Keratinocyte (primary cell): ENCODE measurements at regions not wholly inside any gene's neighbourhood (a gene's known extent, or its start where the extent isn't known, plus 50 kb on each side); places are given as distances from the start of the nearest gene placed in this dataset.

Experiments
- DNase-seq: peaks from one replicate; pipeline ENCODE4 v3.0.0-alpha.2; 2011; ENCODE audit warnings: low read depth, missing footprints, low spot score
- FAIRE-seq: peaks from 2 replicates; lab custom pipeline; 2011; peaks lifted over from hg19 to GRCh38; lab: Jason Lieb, UNC
- H2AFZ ChIP-seq: 2 replicates; pipeline ENCODE4 v1.6.0; 2012; ENCODE audit warnings: low read length, control low read depth, inconsistent platforms; ENCODE audit not compliant: control insufficient read depth
- H3K27ac ChIP-seq: 2 replicates; pipeline ENCODE4 v1.5.1; 2011; ENCODE audit warnings: low read length; ENCODE audit not compliant: control insufficient read depth, insufficient read depth
- H3K27me3 ChIP-seq: 3 replicates; pipeline ENCODE4 v1.6.0; 2011; ENCODE audit warnings: low read length; ENCODE audit not compliant: control insufficient read depth, insufficient read depth; ENCODE audit errors: extremely low read depth
- H3K36me3 ChIP-seq, 2 experiments: 2 replicates in 1 of 2; 3 replicates in 1 of 2; pipeline ENCODE4 v1.5.1; 2011; ENCODE audit warnings: low read length in 2 of 2, mild to moderate bottlenecking in 1 of 2; ENCODE audit not compliant: control insufficient read depth in 2 of 2, insufficient read depth in 2 of 2; ENCODE audit errors: extremely low read depth in 1 of 2
- H3K4me1 ChIP-seq: 3 replicates; pipeline ENCODE4 v1.5.1; 2011; ENCODE audit warnings: low read length; ENCODE audit not compliant: control insufficient read depth, insufficient read depth; ENCODE audit errors: extremely low read depth
- H3K4me2 ChIP-seq: 3 replicates; pipeline ENCODE4 v1.6.0; 2011; ENCODE audit warnings: low read depth, low read length; ENCODE audit not compliant: control insufficient read depth, insufficient read depth; ENCODE audit errors: extremely low read depth
- H3K4me3 ChIP-seq, 3 experiments: fragments of 200-600 bp in 1 of 3; sonication (generic) in 1 of 3; 2 replicates in 2 of 3; 3 replicates in 1 of 3; pipeline ENCODE4 v1.5.1; 2011 to 2016; ENCODE audit warnings: low read length in 3 of 3, mild to moderate bottlenecking in 3 of 3, control low read depth in 2 of 3, inconsistent platforms in 1 of 3, low read depth in 1 of 3, mixed read lengths in 1 of 3, mixed run types in 1 of 3, moderate library complexity in 1 of 3; ENCODE audit not compliant: control insufficient read depth in 2 of 3, insufficient read depth in 2 of 3; ENCODE audit errors: extremely low read depth in 1 of 3
- H3K79me2 ChIP-seq: 2 replicates; pipeline ENCODE4 v1.6.0; 2012; ENCODE audit warnings: low read length; ENCODE audit not compliant: control insufficient read depth, insufficient read depth
- H3K9ac ChIP-seq: 3 replicates; pipeline ENCODE4 v1.6.0; 2011; ENCODE audit warnings: low read length; ENCODE audit not compliant: control insufficient read depth, insufficient read depth; ENCODE audit errors: extremely low read depth
- H3K9me1 ChIP-seq: 3 replicates; pipeline ENCODE4 v1.6.0; 2011; ENCODE audit warnings: low read length; ENCODE audit not compliant: control insufficient read depth, insufficient read depth; ENCODE audit errors: extremely low read depth
- H3K9me3 ChIP-seq: 2 replicates; pipeline ENCODE4 v1.5.1; 2012; ENCODE audit warnings: low read depth, low read length; ENCODE audit not compliant: control insufficient read depth
- H4K20me1 ChIP-seq: 3 replicates; pipeline ENCODE4 v1.6.0; 2011; ENCODE audit warnings: low read length; ENCODE audit not compliant: control insufficient read depth, insufficient read depth; ENCODE audit errors: extremely low read depth
- EZH2 ChIP-seq: IDR thresholded peaks from one replicate; pipeline ENCODE4 v1.6.1; 2012; ENCODE audit warnings: inconsistent platforms, mild to moderate bottlenecking, low read length, moderate library complexity
- dilution Hi-C: fragments of 300-500 bp; cut with MboI; formaldehyde crosslinking; loops from one replicate; pipeline ENCODE4 v1.7.0; 2020; ENCODE audit warnings: low sequenced_read_pairs; ENCODE audit not compliant: extremely low pct_ligation_motif_present
- TF ChIP-seq, protein P1 (sequence below), 3 experiments: IDR thresholded peaks in 1 of 3; conservative IDR thresholded peaks in 1 of 3; optimal IDR thresholded peaks in 1 of 3; 2 replicates in 2 of 3; 3 replicates in 1 of 3; pipeline versions ENCODE3 to v1.5.1; 2011; ENCODE audit warnings: low read length in 3 of 3, mild to moderate bottlenecking in 3 of 3, moderate library complexity in 2 of 3, control low read depth in 1 of 3, inconsistent platforms in 1 of 3; ENCODE audit not compliant: insufficient read depth in 2 of 3; ENCODE audit errors: extremely low read depth in 1 of 3

DNA sequence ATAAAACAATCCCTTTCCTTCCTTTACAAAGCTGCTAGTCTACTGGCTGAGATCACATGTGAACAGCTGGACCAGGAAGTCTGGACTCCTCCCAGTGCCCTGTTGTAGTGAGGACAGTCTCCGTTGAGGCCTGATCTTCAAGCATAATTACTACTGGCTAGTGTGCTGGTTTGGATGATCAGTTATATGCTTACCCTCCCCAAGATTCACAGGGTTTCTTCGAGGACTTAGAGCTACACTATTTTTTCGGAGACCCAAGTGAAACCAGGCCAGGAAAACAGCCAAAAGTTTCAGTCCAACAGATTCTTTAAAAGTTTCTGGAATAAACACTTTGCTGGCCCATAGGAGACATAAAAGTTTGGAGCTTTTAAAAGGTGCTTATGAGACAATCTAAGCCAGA, 194.9 kb upstream of the CDH11 start:
- Histone ChIP-seq H3K4me2 (no peak overlapping the region), H3K9ac (no peak overlapping the region), H3K79me2 (no peaks in the 10 kb centered on the region), H3K36me3 (no peaks in the 10 kb centered on the region), H3K27ac (no peak overlapping the region), H3K4me1 (peaks cover 10% of the 10 kb centered on the region), H3K4me3 (no peak overlapping the region), H3K9me3 (no peaks in the 10 kb centered on the region), H3K27me3 (no peaks in the 10 kb centered on the region), H4K20me1 (no peaks in the 10 kb centered on the region), H2AFZ (no peak overlapping the region), H3K9me1 (no peaks in the 10 kb centered on the region)
- TF ChIP-seq, protein P1, sequence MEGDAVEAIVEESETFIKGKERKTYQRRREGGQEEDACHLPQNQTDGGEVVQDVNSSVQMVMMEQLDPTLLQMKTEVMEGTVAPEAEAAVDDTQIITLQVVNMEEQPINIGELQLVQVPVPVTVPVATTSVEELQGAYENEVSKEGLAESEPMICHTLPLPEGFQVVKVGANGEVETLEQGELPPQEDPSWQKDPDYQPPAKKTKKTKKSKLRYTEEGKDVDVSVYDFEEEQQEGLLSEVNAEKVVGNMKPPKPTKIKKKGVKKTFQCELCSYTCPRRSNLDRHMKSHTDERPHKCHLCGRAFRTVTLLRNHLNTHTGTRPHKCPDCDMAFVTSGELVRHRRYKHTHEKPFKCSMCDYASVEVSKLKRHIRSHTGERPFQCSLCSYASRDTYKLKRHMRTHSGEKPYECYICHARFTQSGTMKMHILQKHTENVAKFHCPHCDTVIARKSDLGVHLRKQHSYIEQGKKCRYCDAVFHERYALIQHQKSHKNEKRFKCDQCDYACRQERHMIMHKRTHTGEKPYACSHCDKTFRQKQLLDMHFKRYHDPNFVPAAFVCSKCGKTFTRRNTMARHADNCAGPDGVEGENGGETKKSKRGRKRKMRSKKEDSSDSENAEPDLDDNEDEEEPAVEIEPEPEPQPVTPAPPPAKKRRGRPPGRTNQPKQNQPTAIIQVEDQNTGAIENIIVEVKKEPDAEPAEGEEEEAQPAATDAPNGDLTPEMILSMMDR (optimal IDR thresholded peaks at IDR 0.05 in 1 of 3, IDR thresholded peaks at IDR 0.05 in 1 of 3, conservative IDR thresholded peaks at IDR 0.05 in 1 of 3; ENCODE audit: extremely low read depth in 1 of 3, insufficient read depth in 2 of 3, low read length in 3 of 3): no peak
- no peak for TF ChIP-seq EZH2
- dilution Hi-C loops: no loop called here
- DNase-seq (no peak), FAIRE-seq (no peak)

DNA sequence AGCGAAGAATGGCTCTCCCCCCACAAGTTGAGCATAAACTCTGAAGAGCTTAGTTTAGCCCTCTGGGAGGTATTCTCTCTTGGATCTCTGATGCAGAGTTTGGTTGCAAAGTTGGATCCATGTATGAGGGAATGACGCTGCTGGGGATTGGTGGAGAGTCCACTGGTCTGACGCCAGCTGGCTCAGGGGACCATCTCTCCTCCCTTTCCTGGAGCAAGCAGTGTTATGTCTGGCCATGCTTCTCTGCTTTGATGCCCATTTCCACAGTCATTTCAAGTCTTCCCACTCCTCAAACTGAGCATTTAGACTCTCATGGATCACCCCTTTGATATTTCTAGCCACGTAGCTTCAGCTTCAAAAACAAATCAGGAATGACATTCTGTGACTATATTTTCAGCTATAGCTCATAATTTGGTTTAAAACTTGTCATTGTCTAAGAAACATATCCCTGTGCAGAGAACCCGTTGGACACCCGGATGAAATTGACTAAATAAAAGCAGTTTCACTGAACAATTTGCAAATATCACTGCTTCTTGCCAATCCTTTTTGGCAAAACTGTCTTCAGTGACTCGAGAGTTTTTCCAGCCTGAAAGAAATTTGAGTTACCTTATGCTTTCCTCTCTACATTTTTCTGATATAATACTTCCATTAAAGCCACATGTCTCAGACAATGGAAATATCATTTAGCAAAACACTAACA, 193.4 kb upstream of the CDH11 start:
- Histone ChIP-seq H4K20me1 (no peaks in the 10 kb centered on the region), H2AFZ (no peak overlapping the region), H3K9me3 (no peaks in the 10 kb centered on the region), H3K27ac (no peak overlapping the region), H3K9ac (no peak overlapping the region), H3K27me3 (no peaks in the 10 kb centered on the region), H3K4me3 (no peak overlapping the region), H3K4me1 (peaks cover 10% of the 10 kb centered on the region), H3K36me3 (no peaks in the 10 kb centered on the region), H3K4me2 (no peak overlapping the region), H3K9me1 (no peaks in the 10 kb centered on the region), H3K79me2 (no peaks in the 10 kb centered on the region)
- dilution Hi-C loops: no loop called here
- no peak for DNase-seq
- TF ChIP-seq, protein P1 (optimal IDR thresholded peaks at IDR 0.05 in 1 of 3, IDR thresholded peaks at IDR 0.05 in 1 of 3, conservative IDR thresholded peaks at IDR 0.05 in 1 of 3; ENCODE audit: extremely low read depth in 1 of 3, insufficient read depth in 2 of 3, low read length in 3 of 3): no peak
- TF ChIP-seq EZH2: no peak
- FAIRE-seq: no peak
